Activated CD8-positive, alpha-beta memory T cell treated with anti-CD3 and anti-CD28 coated beads, Interleukin-2, amount 50 U/mL, for 24 hours (primary cell): ENCODE measurements at regions not wholly inside any gene's neighbourhood (a gene's known extent, or its start where the extent isn't known, plus 50 kb on each side); places are given as distances from the start of the nearest gene placed in this dataset.
"Not testable (repeated sequence)": the region's sequence is repeated elsewhere in the genome, so short reads cannot be mapped to it uniquely, and the experiment has no call there.

ENCODE experiments used
- DNase-seq: peaks from one replicate; pipeline ENCODE4 v3.0.0-alpha.2; 2020; ENCODE audit errors: extremely low read depth

GRCh38 chr5:174987443-174988012 lies 263.1 kb downstream of the MSX2 start:
- DNase-seq: no peak

- DNase-seq: no peak
These were observed 260.5 kb downstream of the MSX2 start for GRCh38 chr5:174984863-174985262.

GRCh38 chr5:174982485-174982884 lies 258.1 kb downstream of the MSX2 start:
- DNase-seq: no peak

GRCh38 chr5:174981416-174981815 lies 257.0 kb downstream of the MSX2 start:
- DNase-seq: no peak

- DNase-seq: no peak
These were observed 256.6 kb downstream of the MSX2 start for GRCh38 chr5:174980952-174981351.

- no peak for DNase-seq
These were observed 247.9 kb downstream of the MSX2 start for GRCh38 chr5:174972291-174972690.

GRCh38 chr5:174971210-174971609 lies 246.8 kb downstream of the MSX2 start:
- DNase-seq: no peak

- DNase-seq: no peak
These were observed 246.1 kb downstream of the MSX2 start for GRCh38 chr5:174970502-174970901.

GRCh38 chr5:174953871-174954270 lies 229.5 kb downstream of the MSX2 start:
- DNase-seq: no peak

- peak; percentile 8 for DNase-seq
These were observed 226.9 kb downstream of the MSX2 start for GRCh38 chr5:174951151-174951780.

- DNase-seq: no peak
These were observed 223.2 kb downstream of the MSX2 start for GRCh38 chr5:174947548-174947947.

- DNase-seq: no peak
These were observed 221.5 kb downstream of the MSX2 start for GRCh38 chr5:174945853-174946252.

- DNase-seq: no peak
These were observed 219.4 kb downstream of the MSX2 start for GRCh38 chr5:174943785-174944184.

GRCh38 chr5:174943002-174943401 lies 218.6 kb downstream of the MSX2 start:
- not testable (repeated sequence) for DNase-seq

GRCh38 chr5:174937201-174938123 lies 213.1 kb downstream of the MSX2 start:
- DNase-seq: no peak

GRCh38 chr5:174935854-174936474 lies 211.6 kb downstream of the MSX2 start:
- DNase-seq: no peak

GRCh38 chr5:174931033-174931432 lies 206.7 kb downstream of the MSX2 start:
- DNase-seq: not testable (repeated sequence)

- DNase-seq: no peak
These were observed 201.2 kb downstream of the MSX2 start for GRCh38 chr5:174925586-174925985.

GRCh38 chr5:174922955-174923354 lies 198.6 kb downstream of the MSX2 start:
- DNase-seq: no peak

- no peak for DNase-seq
These were observed 196.6 kb downstream of the MSX2 start for GRCh38 chr5:174920906-174921550.

GRCh38 chr5:174919351-174919750 lies 195.0 kb downstream of the MSX2 start:
- no peak for DNase-seq

- no peak for DNase-seq
These were observed 194.3 kb downstream of the MSX2 start for GRCh38 chr5:174918655-174919054.
